ENCODE measurements at regions not wholly inside any gene's neighbourhood (a gene's known extent, or its start where the extent isn't known, plus 50 kb on each side); places are given as distances from the start of the nearest gene placed in this dataset.

DNA sequence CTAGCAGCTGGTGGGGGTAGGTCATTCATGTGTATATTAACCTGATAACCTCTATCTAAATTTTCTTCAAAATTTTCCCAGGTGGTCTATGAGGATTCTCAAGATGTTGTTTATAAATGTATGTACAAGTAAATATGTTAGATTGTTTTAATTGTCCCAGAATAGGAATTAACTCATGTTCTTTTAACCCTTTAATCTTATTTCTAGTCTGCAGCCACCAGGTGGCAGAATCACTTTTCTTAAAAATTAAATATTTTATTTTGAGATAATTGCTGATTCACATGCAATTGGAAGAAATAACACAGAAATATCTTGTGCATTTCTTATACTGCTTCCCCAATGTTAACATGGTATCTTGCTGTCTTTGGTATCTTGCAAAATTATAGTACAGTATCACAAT, 589.5 kb downstream of the ARL4A start:
- TF ChIP-seq, protein P1, sequence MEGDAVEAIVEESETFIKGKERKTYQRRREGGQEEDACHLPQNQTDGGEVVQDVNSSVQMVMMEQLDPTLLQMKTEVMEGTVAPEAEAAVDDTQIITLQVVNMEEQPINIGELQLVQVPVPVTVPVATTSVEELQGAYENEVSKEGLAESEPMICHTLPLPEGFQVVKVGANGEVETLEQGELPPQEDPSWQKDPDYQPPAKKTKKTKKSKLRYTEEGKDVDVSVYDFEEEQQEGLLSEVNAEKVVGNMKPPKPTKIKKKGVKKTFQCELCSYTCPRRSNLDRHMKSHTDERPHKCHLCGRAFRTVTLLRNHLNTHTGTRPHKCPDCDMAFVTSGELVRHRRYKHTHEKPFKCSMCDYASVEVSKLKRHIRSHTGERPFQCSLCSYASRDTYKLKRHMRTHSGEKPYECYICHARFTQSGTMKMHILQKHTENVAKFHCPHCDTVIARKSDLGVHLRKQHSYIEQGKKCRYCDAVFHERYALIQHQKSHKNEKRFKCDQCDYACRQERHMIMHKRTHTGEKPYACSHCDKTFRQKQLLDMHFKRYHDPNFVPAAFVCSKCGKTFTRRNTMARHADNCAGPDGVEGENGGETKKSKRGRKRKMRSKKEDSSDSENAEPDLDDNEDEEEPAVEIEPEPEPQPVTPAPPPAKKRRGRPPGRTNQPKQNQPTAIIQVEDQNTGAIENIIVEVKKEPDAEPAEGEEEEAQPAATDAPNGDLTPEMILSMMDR (IDR thresholded peaks at IDR 0.05), result no peak
- no peak for TF ChIP-seq POLR2A (IDR thresholded peaks at IDR 0.05)
